Psoas muscle (tissue), 7 donors: ENCODE measurements at regions not wholly inside any gene's neighbourhood (a gene's known extent, or its start where the extent isn't known, plus 50 kb on each side); places are given as distances from the start of the nearest gene placed in this dataset.

Source experiments
- ATAC-seq, 4 donors: fragments of 200-7000 bp; cut with Tn5 transposase; one replicate each; pipeline ENCODE4 v1.9.1; 2020; ENCODE audit warnings: moderate library complexity in 3 of 4, mild to moderate bottlenecking in 2 of 4
- DNase-seq, 2 donors: peaks; one replicate each; pipeline ENCODE4 v3.0.0-alpha.2; 2020
- H3K27ac ChIP-seq: fragments of 200-600 bp; one replicate; pipeline ENCODE4 v1.8.0; 2022
- H3K27me3 ChIP-seq, 3 donors: fragments of 200-600 bp in 1 of 3; one replicate each; pipeline versions ENCODE4 v1.6.1 to v1.8.0; 2013 to 2022; ENCODE audit warnings: low read length in 2 of 3, mild to moderate bottlenecking in 2 of 3, moderate library complexity in 1 of 3; ENCODE audit not compliant: insufficient read depth in 3 of 3
- H3K36me3 ChIP-seq, 2 donors: fragments of 200-600 bp in 1 of 2; one replicate each; pipeline versions ENCODE4 v1.6.1 to v1.8.0; 2013 to 2022; ENCODE audit warnings: low read depth in 1 of 2, mild to moderate bottlenecking in 1 of 2, moderate library complexity in 1 of 2; ENCODE audit not compliant: insufficient read depth in 1 of 2
- H3K4me1 ChIP-seq: fragments of 200-600 bp; one replicate; pipeline ENCODE4 v1.8.0; 2022
- H3K4me3 ChIP-seq: fragments of 200-600 bp; one replicate; pipeline ENCODE4 v1.8.0; 2022; ENCODE audit warnings: mild to moderate bottlenecking
- H3K9me3 ChIP-seq: fragments of 200-600 bp; one replicate; pipeline ENCODE4 v1.8.0; 2022
- WGBS, 3 donors: extraction: QIAGEN DNeasy Blood & Tissue Kit; methylation state at CpG; one replicate each; pipeline versions ENCODE4 v1.1.6 to v1.1.7; 2013; 5-methylcytosine and 5-hydroxymethylcytosine counted together
- intact Hi-C, 2 donors: fragments of 100-400 bp; cut with DNase I; formaldehyde crosslinking; loops; one replicate each; pipeline versions ENCODE4 v1.11.0 to v1.14.2; 2022
- TF ChIP-seq, protein P1 (sequence below): fragments of 200-600 bp; IDR thresholded peaks from one replicate; pipeline ENCODE4 v1.8.0; 2022; ENCODE audit warnings: antibody characterized with exemption
- donor health status: healthy with polysubstance abuse.
- donor health status: DM: no; HTN: no; CAD: no; lungs with moderate emphysema.
- donor health status: Bipolar disorder and iron deficiency.
- donor health status: healthy.
- donor health status: DM: yes; HTN: yes; CAD: no.
- donor health status: DM: no; HTN: no; CAD: no.
- donor health status: DM: yes; HTN: yes; CAD: no.

DNA sequence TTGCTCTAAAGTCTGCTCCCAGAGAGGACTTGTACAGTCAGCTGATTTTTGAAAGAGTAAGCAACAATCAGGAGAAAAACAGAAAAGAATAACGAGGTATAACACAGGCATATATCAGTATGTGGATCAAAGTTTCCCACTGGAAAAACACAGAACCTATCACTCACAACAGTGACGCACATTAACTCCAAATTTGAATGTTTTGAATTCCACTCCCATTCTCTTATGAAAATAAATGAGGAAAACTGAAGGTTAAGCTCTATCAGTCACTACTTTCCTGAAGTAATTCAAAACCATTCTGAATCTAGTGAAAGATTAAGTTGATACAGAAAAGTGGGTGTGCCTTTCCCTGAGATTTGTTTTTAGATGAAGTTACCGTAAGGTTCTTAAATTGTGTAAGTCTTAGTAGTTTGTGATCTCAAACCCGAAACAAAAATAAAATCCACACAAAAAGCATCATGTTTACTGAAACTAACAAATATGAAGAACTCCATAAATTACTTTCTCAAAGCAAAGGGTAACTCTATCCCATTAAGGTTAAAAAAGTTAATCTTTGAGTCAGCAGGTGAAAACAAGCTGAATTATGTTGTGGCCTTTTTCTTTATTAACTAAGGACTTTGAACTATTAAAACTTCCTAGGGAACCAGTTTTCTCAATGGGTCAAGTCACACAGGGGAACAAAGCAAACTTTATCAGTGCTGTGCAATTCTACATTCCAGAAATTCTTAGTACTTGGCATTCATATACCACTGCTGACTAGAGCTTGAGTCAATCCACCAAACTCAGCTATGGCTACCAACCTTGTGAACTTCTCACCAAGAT is 115.7 kb downstream of the OGFRL1 start:
- WGBS, 3 donors, result 26 to 55% (median 28%) methylated on average over 4 of the region's 4 CpGs
- ATAC-seq, result peak; percentile 58 to 88 (median 77)
- H3K4me1 ChIP-seq, result peaks cover 65% of the 10 kb centered on the region
- H3K4me3 ChIP-seq, result peak overlapping the region; percentile 46
- no peaks in the 10 kb centered on the region for H3K9me3 ChIP-seq
- H3K27me3 ChIP-seq, result no peaks in the 10 kb centered on the region
- intact Hi-C loops, result no loop called here
- DNase-seq, result no peak
- TF ChIP-seq, protein P1, sequence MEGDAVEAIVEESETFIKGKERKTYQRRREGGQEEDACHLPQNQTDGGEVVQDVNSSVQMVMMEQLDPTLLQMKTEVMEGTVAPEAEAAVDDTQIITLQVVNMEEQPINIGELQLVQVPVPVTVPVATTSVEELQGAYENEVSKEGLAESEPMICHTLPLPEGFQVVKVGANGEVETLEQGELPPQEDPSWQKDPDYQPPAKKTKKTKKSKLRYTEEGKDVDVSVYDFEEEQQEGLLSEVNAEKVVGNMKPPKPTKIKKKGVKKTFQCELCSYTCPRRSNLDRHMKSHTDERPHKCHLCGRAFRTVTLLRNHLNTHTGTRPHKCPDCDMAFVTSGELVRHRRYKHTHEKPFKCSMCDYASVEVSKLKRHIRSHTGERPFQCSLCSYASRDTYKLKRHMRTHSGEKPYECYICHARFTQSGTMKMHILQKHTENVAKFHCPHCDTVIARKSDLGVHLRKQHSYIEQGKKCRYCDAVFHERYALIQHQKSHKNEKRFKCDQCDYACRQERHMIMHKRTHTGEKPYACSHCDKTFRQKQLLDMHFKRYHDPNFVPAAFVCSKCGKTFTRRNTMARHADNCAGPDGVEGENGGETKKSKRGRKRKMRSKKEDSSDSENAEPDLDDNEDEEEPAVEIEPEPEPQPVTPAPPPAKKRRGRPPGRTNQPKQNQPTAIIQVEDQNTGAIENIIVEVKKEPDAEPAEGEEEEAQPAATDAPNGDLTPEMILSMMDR, result no peak
- peaks cover 0 to 2% of the 10 kb centered on the region in 2 donors for H3K36me3 ChIP-seq
- peak overlapping the region; percentile 70 for H3K27ac ChIP-seq

GRCh38 chr6:71404967-71405278 is 116.3 kb downstream of the OGFRL1 start:
- H3K27me3 ChIP-seq, result no peaks in the 10 kb centered on the region
- peak overlapping the region; percentile 70 for H3K27ac ChIP-seq
- ATAC-seq, result no peak
- H3K9me3 ChIP-seq, result no peaks in the 10 kb centered on the region
- H3K4me3 ChIP-seq, result peak overlapping the region; percentile 46
- WGBS, 3 donors, result 12 to 26% (median 18%) methylated on average over 1 of the region's 1 CpG
- peaks cover 66% of the 10 kb centered on the region for H3K4me1 ChIP-seq
- intact Hi-C loops, result no loop called here
- TF ChIP-seq, protein P1, result no peak
- H3K36me3 ChIP-seq, result peaks cover 0 to 7% of the 10 kb centered on the region in 2 donors
- no peak for DNase-seq

DNA sequence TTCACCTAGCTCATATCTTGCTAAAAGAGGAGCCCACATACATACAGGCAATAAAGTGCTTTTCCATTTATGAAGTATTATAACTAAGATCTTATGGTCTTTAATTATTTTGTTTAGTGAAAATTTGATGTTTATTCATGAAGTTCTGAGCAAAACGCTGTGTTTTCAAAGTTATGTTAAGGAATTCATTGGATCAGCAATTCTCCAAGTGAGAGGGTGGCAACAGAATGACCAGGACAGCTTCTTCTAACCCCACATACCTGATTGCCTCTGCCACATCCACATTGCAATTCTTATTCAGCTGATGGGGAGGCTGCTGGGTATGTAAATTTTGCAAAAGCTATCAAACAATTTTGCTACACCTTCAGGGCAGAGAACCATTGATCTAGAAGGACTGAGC is 116.8 kb downstream of the OGFRL1 start:
- Histone ChIP-seq H3K27me3 (no peaks in the 10 kb centered on the region), H3K4me3 (no peak overlapping the region), H3K4me1 (peaks cover 66% of the 10 kb centered on the region), H3K36me3 (peaks cover 0 to 12% of the 10 kb centered on the region in 2 donors), H3K27ac (peak overlapping the region; percentile 70), H3K9me3 (no peaks in the 10 kb centered on the region)
- ATAC-seq (no peak), DNase-seq (no peak)
- TF ChIP-seq, protein P1, result no peak
- 61 to 77% (median 70%) methylated on average over 1 of the region's 1 CpG for WGBS, 3 donors
- intact Hi-C loops, result no loop called here

DNA sequence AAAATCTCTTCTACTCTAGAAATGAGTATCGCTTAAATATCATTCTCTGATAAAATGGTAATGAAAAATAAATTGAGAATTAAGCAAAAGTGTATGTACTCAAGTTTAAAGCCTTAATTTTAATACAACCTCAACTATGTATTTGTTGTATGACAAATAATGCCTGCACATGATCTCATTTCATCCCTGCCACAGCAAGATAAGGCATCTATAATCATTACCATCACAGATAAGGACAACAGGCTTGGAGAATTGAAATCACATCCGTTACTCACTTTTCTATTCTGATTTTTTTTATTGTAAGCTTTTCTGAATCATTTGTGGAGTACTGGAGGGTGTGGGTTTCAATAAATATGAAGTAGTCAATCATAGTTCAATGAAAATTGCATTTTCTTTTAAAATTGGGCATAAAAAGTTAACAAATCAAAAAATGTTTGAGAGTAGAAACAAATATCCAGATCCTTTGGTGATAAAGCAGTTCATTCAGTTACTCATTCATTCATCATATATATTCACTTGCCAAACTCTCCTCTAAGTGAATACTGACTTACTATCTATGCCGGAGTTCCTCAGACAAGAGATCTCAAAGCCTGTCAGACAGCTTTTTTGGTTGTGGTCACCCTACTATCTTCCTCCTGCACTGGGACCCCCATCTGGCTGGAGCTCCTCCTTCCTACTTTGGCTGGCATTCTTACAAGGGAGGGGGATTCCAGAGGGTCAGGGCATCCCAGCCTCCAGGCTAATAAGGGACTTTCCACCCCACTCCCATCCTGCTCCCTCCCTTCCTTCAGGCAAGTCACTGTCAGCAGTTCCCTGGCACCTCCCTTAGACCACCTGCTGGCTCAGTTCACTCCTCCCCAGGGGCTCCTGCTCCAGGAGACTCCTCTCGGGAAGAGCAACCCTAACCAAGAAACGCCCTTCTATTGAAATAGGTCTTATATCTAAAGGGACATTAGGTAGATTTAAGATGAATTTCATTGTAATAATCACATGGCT is 118.6 kb downstream of the OGFRL1 start:
- Histone ChIP-seq H3K27me3 (no peaks in the 10 kb centered on the region), H3K27ac (peak overlapping the region; percentile 18), H3K4me3 (no peak overlapping the region), H3K4me1 (peaks cover 76% of the 10 kb centered on the region), H3K9me3 (no peaks in the 10 kb centered on the region), H3K36me3 (peaks cover 0 to 12% of the 10 kb centered on the region in 2 donors)
- TF ChIP-seq, protein P1, result no peak
- DNase-seq, result no peak
- WGBS, 3 donors, result 64 to 85% (median 73%) methylated on average over 5 of the region's 5 CpGs
- no peak for ATAC-seq
- intact Hi-C loops, result no loop called here
